ENCODE measurements at regions not wholly inside any gene's neighbourhood (a gene's known extent, or its start where the extent isn't known, plus 50 kb on each side); places are given as distances from the start of the nearest gene placed in this dataset.

- peak; percentile 98 for DNase-seq (ENCODE audit: low spot score)
Observed at GRCh38 chr11:70650075-70650909, 252.0 kb downstream of the CTTN start.

GRCh38 chr11:70651031-70651430 lies 252.7 kb downstream of the CTTN start:
- no peak for DNase-seq (ENCODE audit: low spot score)

- no peak for DNase-seq (ENCODE audit: low spot score)
Observed at GRCh38 chr11:70654016-70654415, 255.7 kb downstream of the CTTN start.

GRCh38 chr11:70655816-70656215 lies 257.5 kb downstream of the CTTN start:
- no peak for DNase-seq (ENCODE audit: low spot score)

- DNase-seq (ENCODE audit: low spot score), result no peak
Observed at GRCh38 chr11:70656252-70656651, 257.9 kb downstream of the CTTN start.

GRCh38 chr11:70660059-70660888 lies 261.9 kb downstream of the CTTN start:
- no peak for DNase-seq (ENCODE audit: low spot score)

- DNase-seq (ENCODE audit: low spot score), result no peak
Observed at GRCh38 chr11:70660889-70661197, 262.5 kb downstream of the CTTN start.

GRCh38 chr11:70661761-70662501 lies 263.6 kb downstream of the CTTN start:
- no peak for DNase-seq (ENCODE audit: low spot score)

- DNase-seq (ENCODE audit: low spot score), result no peak
Observed at GRCh38 chr11:70662691-70663098, 264.4 kb downstream of the CTTN start.

- DNase-seq (ENCODE audit: low spot score), result no peak
Observed at GRCh38 chr11:70663815-70664214, 265.5 kb downstream of the CTTN start.

GRCh38 chr11:70666311-70666710 lies 268.0 kb downstream of the CTTN start:
- no peak for DNase-seq (ENCODE audit: low spot score)

- DNase-seq (ENCODE audit: low spot score), result peak; percentile 77
Observed at GRCh38 chr11:70667767-70668166, 269.4 kb downstream of the CTTN start.

- no peak for DNase-seq (ENCODE audit: low spot score)
Observed at GRCh38 chr11:70668204-70669202, 270.2 kb downstream of the CTTN start.

- DNase-seq (ENCODE audit: low spot score), result no peak
Observed at GRCh38 chr11:70669281-70669680, 271.0 kb downstream of the CTTN start.

GRCh38 chr11:70669871-70670675 lies 271.7 kb downstream of the CTTN start:
- no peak for DNase-seq (ENCODE audit: low spot score)

- DNase-seq (ENCODE audit: low spot score), result no peak
Observed at GRCh38 chr11:70670676-70671034, 272.3 kb downstream of the CTTN start.

- no peak for DNase-seq (ENCODE audit: low spot score)
Observed at GRCh38 chr11:70671083-70671482, 272.8 kb downstream of the CTTN start.

GRCh38 chr11:70671611-70672010 lies 273.3 kb downstream of the CTTN start:
- no peak for DNase-seq (ENCODE audit: low spot score)

- DNase-seq (ENCODE audit: low spot score), result no peak
Observed at GRCh38 chr11:70672991-70673653, 274.8 kb downstream of the CTTN start.

- DNase-seq (ENCODE audit: low spot score), result no peak
Observed at GRCh38 chr11:70674605-70675004, 276.3 kb downstream of the CTTN start.

Measured in HuH-7 (cell line).